HCT116 (cell line): ENCODE measurements at regions not wholly inside any gene's neighbourhood (a gene's known extent, or its start where the extent isn't known, plus 50 kb on each side); places are given as distances from the start of the nearest gene placed in this dataset.

Experiments
- ATAC-seq: fragments of 200-7000 bp; cut with Tn5 transposase; 2 replicates; pipeline ENCODE4 v1.9.1; 2020; ENCODE audit warnings: mild to moderate bottlenecking, moderate library complexity
- BruUV-seq: library from RNA; stranded (reverse); fragments of 400-500 nt; replicated peaks from 2 replicates; lab custom pipeline; 2021; lab: Mats Ljungman, UMichigan
- CTCF ChIA-PET: fragments of 300-600 bp; sonication (Branson Sonifier 250); formaldehyde crosslinking; loops from one replicate; lab custom pipeline; 2021; ENCODE audit warnings: antibody characterized with exemption; lab: Charles Lee
- POLR2A ChIA-PET: fragments of 300-600, 350-600 bp; sonication (Branson Sonifier 250); formaldehyde crosslinking; loops from one replicate; lab custom pipeline; 2021; ENCODE audit warnings: antibody characterized with exemption; lab: Charles Lee
- RAD21 ChIA-PET, 2 experiments: fragments of 300-600 bp; sonication (Branson Sonifier 250); formaldehyde crosslinking; loops; one replicate each; lab custom pipeline; 2023; ENCODE audit warnings: low total read pairs in 2 of 2; ENCODE audit not compliant: uncharacterized antibody in 2 of 2, unreplicated experiment in 2 of 2, low non-redundant PET in 1 of 2; lab: Charles Lee
- DNase-seq: peaks from one replicate; pipeline ENCODE4 v3.0.0-alpha.2; 2010; ENCODE audit warnings: low read depth, low spot score
- H2AFZ ChIP-seq: fragments of 200-600 bp; shearing (Covaris generic), sonication (generic); 2 replicates; pipeline ENCODE4 v1.6.1; 2017; ENCODE audit warnings: low read depth, mixed run types, mixed read lengths, antibody characterized with exemption, low read length; ENCODE audit not compliant: poor library complexity, severe bottlenecking
- H3K27ac ChIP-seq: 2 replicates; pipeline ENCODE4 v1.5.1; 2012; ENCODE audit warnings: low read depth, low read length
- H3K27me3 ChIP-seq: fragments of 200-600 bp; sonication (generic); 2 replicates; pipeline ENCODE4 v1.6.1; 2016; ENCODE audit warnings: mixed run types, low read length, mixed read lengths; ENCODE audit not compliant: insufficient read depth
- H3K36me3 ChIP-seq, 2 experiments: fragments of 200-500 bp in 1 of 2; fragments of 200-600 bp in 1 of 2; sonication (Bioruptor generic) in 1 of 2; sonication (generic) in 1 of 2; 2 replicates each; pipeline versions ENCODE4 v1.5.1 to v1.6.1; 2014 to 2016; ENCODE audit warnings: low read length in 2 of 2, inconsistent platforms in 1 of 2, mixed read lengths in 1 of 2, mixed run types in 1 of 2; ENCODE audit not compliant: insufficient read depth in 2 of 2, control insufficient read depth in 1 of 2
- H3K4me1 ChIP-seq, 2 experiments: fragments of 200-600 bp in 1 of 2; sonication (generic) in 1 of 2; 2 replicates each; pipeline versions ENCODE4 v1.5.1 to v1.6.1; 2012 to 2017; ENCODE audit warnings: low read length in 2 of 2, inconsistent platforms in 1 of 2, mild to moderate bottlenecking in 1 of 2, mixed read lengths in 1 of 2, mixed run types in 1 of 2, moderate library complexity in 1 of 2; ENCODE audit not compliant: insufficient read depth in 2 of 2, control insufficient read depth in 1 of 2
- H3K4me2 ChIP-seq: fragments of 200-600 bp; sonication (generic); 2 replicates; pipeline ENCODE4 v1.6.1; 2017; ENCODE audit warnings: mixed run types, low read length, mixed read lengths
- H3K4me3 ChIP-seq, 2 experiments: fragments of 200-600 bp in 1 of 2; sonication (generic) in 1 of 2; replicated peaks in 1 of 2; 2 replicates each; pipeline ENCODE4 v1.5.1; 2011 to 2016; ENCODE audit warnings: low read length in 2 of 2, control low read depth in 1 of 2, low read depth in 1 of 2, mild to moderate bottlenecking in 1 of 2, mixed read lengths in 1 of 2, mixed run types in 1 of 2
- H3K79me2 ChIP-seq: fragments of 200-600 bp; sonication (generic); 2 replicates; pipeline ENCODE4 v1.6.1; 2017; ENCODE audit warnings: mild to moderate bottlenecking, mixed run types, low read length, moderate library complexity, mixed read lengths; ENCODE audit not compliant: insufficient read depth
- H3K9ac ChIP-seq: fragments of 200-600 bp; sonication (generic); 2 replicates; pipeline ENCODE4 v1.6.1; 2016; ENCODE audit warnings: low read length, mixed read lengths
- H3K9me2 ChIP-seq: fragments of 200-600 bp; sonication (generic), shearing (Covaris generic); 2 replicates; pipeline ENCODE4 v1.6.1; 2017; ENCODE audit warnings: mixed run types, mild to moderate bottlenecking, moderate library complexity; ENCODE audit not compliant: insufficient read depth
- H3K9me3 ChIP-seq, 2 experiments: fragments of 200-500 bp in 1 of 2; fragments of 200-600 bp in 1 of 2; sonication (Bioruptor generic) in 1 of 2; sonication (generic) in 1 of 2; 2 replicates each; pipeline ENCODE4 v1.6.1; 2014 to 2017; ENCODE audit warnings: low read length in 2 of 2, mixed read lengths in 2 of 2, inconsistent platforms in 1 of 2, low read depth in 1 of 2, mild to moderate bottlenecking in 1 of 2, mixed run types in 1 of 2, moderate library complexity in 1 of 2; ENCODE audit not compliant: control insufficient read depth in 1 of 2, insufficient read depth in 1 of 2
- H4K20me1 ChIP-seq: fragments of 200-600 bp; sonication (generic), shearing (Covaris generic); 2 replicates; pipeline ENCODE4 v1.6.1; 2017; ENCODE audit warnings: mixed run types, mild to moderate bottlenecking, moderate library complexity; ENCODE audit not compliant: insufficient read depth
- ATF3 ChIP-seq: IDR thresholded peaks from 2 replicates; pipeline ENCODE4 v1.6.1; 2012
- CBX3 ChIP-seq: IDR thresholded peaks from 2 replicates; pipeline ENCODE4 v1.6.1; 2012; ENCODE audit warnings: low read depth
- CEBPB ChIP-seq: IDR thresholded peaks from 2 replicates; pipeline ENCODE4 v1.6.1; 2012; ENCODE audit warnings: low read depth
- CTCF ChIP-seq, 3 experiments: fragments of 200-600 bp in 1 of 3; sonication (generic) in 1 of 3; IDR thresholded peaks in 2 of 3; conservative IDR thresholded peaks in 1 of 3; 2 replicates each; pipeline ENCODE4 v1.5.1; 2012 to 2017; ENCODE audit warnings: low read depth in 2 of 3, low read length in 2 of 3, antibody characterized with exemption in 1 of 3, borderline replicate concordance in 1 of 3, control low read depth in 1 of 3, mild to moderate bottlenecking in 1 of 3, mixed read lengths in 1 of 3, mixed run types in 1 of 3, moderate library complexity in 1 of 3; ENCODE audit not compliant: insufficient read depth in 1 of 3
- ELF1 ChIP-seq: IDR thresholded peaks from 2 replicates; pipeline ENCODE4 v1.6.1; 2012; ENCODE audit warnings: low read depth, borderline replicate concordance
- EZH2 ChIP-seq: fragments of 200-600 bp; sonication (generic); IDR thresholded peaks from 2 replicates; pipeline ENCODE4 v1.6.1; 2017; ENCODE audit warnings: antibody characterized with exemption, mixed run types
- EZH2phosphoT487 ChIP-seq: fragments of 200-600 bp; IDR thresholded peaks from 2 replicates; pipeline ENCODE4 v1.6.1; 2018; ENCODE audit warnings: antibody characterized with exemption, borderline replicate concordance
- JUND ChIP-seq: IDR thresholded peaks from 2 replicates; pipeline ENCODE4 v1.6.1; 2012
- POLR2A ChIP-seq: IDR thresholded peaks from 2 replicates; pipeline ENCODE4 v1.7.0; 2011; ENCODE audit warnings: borderline replicate concordance; ENCODE audit not compliant: insufficient read depth, insufficient read length; ENCODE audit errors: extremely low read depth
- POLR2AphosphoS5 ChIP-seq: IDR thresholded peaks from 2 replicates; pipeline ENCODE4 v1.6.1; 2011; ENCODE audit warnings: mild to moderate bottlenecking, low read depth, low read length, moderate library complexity
- SP1 ChIP-seq: IDR thresholded peaks from 2 replicates; pipeline ENCODE4 v1.6.1; 2012; ENCODE audit warnings: low read depth
- SRF ChIP-seq: IDR thresholded peaks from 2 replicates; pipeline ENCODE4 v1.6.1; 2012; ENCODE audit warnings: low read depth
- TCF7L2 ChIP-seq: IDR thresholded peaks from 2 replicates; pipeline ENCODE4 v1.7.0; 2011; ENCODE audit warnings: borderline replicate concordance, inconsistent platforms; ENCODE audit not compliant: insufficient read depth, insufficient read length; ENCODE audit errors: extremely low read depth
- ZNF274 ChIP-seq: fragments of 200-500 bp; sonication (Bioruptor generic); IDR thresholded peaks from 2 replicates; pipeline ENCODE4 v1.6.1; 2014; ENCODE audit warnings: mild to moderate bottlenecking, low read depth, low read length, inconsistent platforms
- intact Hi-C: fragments of 100-400 bp; cut with micrococcal nuclease; formaldehyde crosslinking; loops from 2 replicates; pipeline ENCODE4 v1.10.0; 2022

DNA sequence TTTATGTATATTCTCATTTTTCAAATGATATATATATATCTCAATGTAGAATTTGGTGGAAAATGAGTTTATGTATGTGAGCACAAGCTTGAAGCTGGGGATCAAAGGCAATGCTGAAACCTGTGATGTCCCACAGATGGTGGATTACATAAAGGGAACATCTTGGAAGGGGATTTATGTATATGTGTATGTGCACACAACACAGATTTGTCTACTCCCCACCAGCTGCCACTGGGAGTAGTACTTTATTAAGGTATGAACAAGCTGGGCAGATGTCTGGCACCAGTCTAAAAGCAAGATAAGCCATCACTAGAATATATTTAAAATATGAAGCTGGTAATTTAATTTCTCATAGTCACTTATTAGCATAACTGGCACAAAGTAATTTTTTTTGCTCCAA, 895.6 kb downstream of the SLC6A15 start:
- Histone ChIP-seq H3K9me3 (no peaks in the 10 kb centered on the region), H3K9ac (no peak overlapping the region), H3K79me2 (no peaks in the 10 kb centered on the region), H3K9me2 (no peaks in the 10 kb centered on the region), H3K4me3 (no peak overlapping the region), H3K4me1 (no peaks in the 10 kb centered on the region), H4K20me1 (no peaks in the 10 kb centered on the region), H3K27ac (no peak overlapping the region), H3K27me3 (no peaks in the 10 kb centered on the region), H3K4me2 (no peak overlapping the region), H3K36me3 (no peaks in the 10 kb centered on the region), H2AFZ (no peak overlapping the region)
- BruUV-seq, result no TSS peak
- TF ChIP-seq POLR2AphosphoS5, result no peak
- TF ChIP-seq CTCF (IDR thresholded peaks at IDR 0.05 in 2 of 3, conservative IDR thresholded peaks at IDR 0.05 in 1 of 3; ENCODE audit: borderline replicate concordance in 1 of 3, insufficient read depth in 1 of 3, low read depth in 2 of 3, low read length in 2 of 3), result no peak
- TF ChIP-seq SRF, result no peak
- no peak for TF ChIP-seq JUND
- no peak for TF ChIP-seq SP1
- no peak for TF ChIP-seq ELF1
- no peak for TF ChIP-seq CBX3
- TF ChIP-seq CEBPB, result no peak
- TF ChIP-seq ATF3, result no peak
- TF ChIP-seq EZH2, result no peak
- TF ChIP-seq EZH2phosphoT487, result no peak
- no peak for TF ChIP-seq ZNF274
- no peak for TF ChIP-seq TCF7L2
- TF ChIP-seq POLR2A, result no peak
- ChIA-PET RAD21 (no interaction called here), POLR2A (no interaction called here), CTCF (no interaction called here)
- ATAC-seq (no peak), DNase-seq (no peak)
- intact Hi-C loops, result no loop called here
